ENCODE measurements at regions not wholly inside any gene's neighbourhood (a gene's known extent, or its start where the extent isn't known, plus 50 kb on each side); places are given as distances from the start of the nearest gene placed in this dataset.

GRCh38 chr13:80166352-80166751, 174.6 kb downstream of the SPRY2 start:
- TF ChIP-seq GATA3 (IDR thresholded peaks at IDR 0.05; ENCODE audit: low read depth, low read length), result 0 out of 2 replicates have a peak, but pooled peaks have one; percentile 23
- TF ChIP-seq GATA2 (IDR thresholded peaks at IDR 0.05; ENCODE audit: low read depth, low read length), result no peak
